Activated CD4-positive, alpha-beta memory T cell treated with anti-CD3 and anti-CD28 coated beads, Interleukin-2, amount 10 ng/mL, durations not matched to agents 7 days and 5 days (primary cell): ENCODE measurements at regions not wholly inside any gene's neighbourhood (a gene's known extent, or its start where the extent isn't known, plus 50 kb on each side); places are given as distances from the start of the nearest gene placed in this dataset.
"Not testable (repeated sequence)": the region's sequence is repeated elsewhere in the genome, so short reads cannot be mapped to it uniquely, and the experiment has no call there.

Experiments
- CTCF ChIA-PET: fragments of 350-600 bp; sonication (Branson Sonifier 250); formaldehyde crosslinking; loops from one replicate; lab custom pipeline; 2021; ENCODE audit warnings: antibody characterized with exemption, inconsistent platforms; lab: Charles Lee
- POLR2A ChIA-PET: fragments of 350-600 bp; sonication (Branson Sonifier 250); formaldehyde crosslinking; loops from one replicate; lab custom pipeline; 2021; ENCODE audit warnings: antibody characterized with exemption; lab: Charles Lee
- DNase-seq: peaks from one replicate; pipeline ENCODE4 v3.0.0-alpha.2; 2020
- H3K27ac Mint-ChIP-seq: one replicate; pipeline ENCODE4 v1.8.0; 2021; ENCODE audit warnings: mild to moderate bottlenecking, mixed read lengths
- H3K27me3 Mint-ChIP-seq: one replicate; pipeline ENCODE4 v1.8.0; 2021; ENCODE audit warnings: mixed read lengths
- H3K36me3 Mint-ChIP-seq: one replicate; pipeline ENCODE4 v1.8.0; 2021; ENCODE audit warnings: low read depth, mixed read lengths
- H3K4me1 Mint-ChIP-seq: one replicate; pipeline ENCODE4 v1.8.0; 2021; ENCODE audit warnings: mixed read lengths
- H3K4me3 Mint-ChIP-seq: one replicate; pipeline ENCODE4 v1.8.0; 2021; ENCODE audit warnings: mild to moderate bottlenecking, mixed read lengths
- H3K9me3 Mint-ChIP-seq: one replicate; pipeline ENCODE4 v1.8.0; 2021; ENCODE audit warnings: mixed read lengths

- ChIA-PET POLR2A (interaction anchor here (1.1 to 2.0 kb wide), 5 partner anchors 8 to 74 kb away, joined by 3 to 11 read pairs (median 4); partner anchors contain the start of gene ACSL4), CTCF (interaction anchor here (1.2 kb wide), 1 partner anchor 70 kb away, joined by 3 read pairs; no protein-coding TSS in a partner anchor)
- peak overlapping the region; percentile 56 for H3K4me3 Mint-ChIP-seq
- peak overlapping the region; percentile 84 for H3K27ac Mint-ChIP-seq
- no peaks in the 10 kb centered on the region for H3K27me3 Mint-ChIP-seq
- H3K36me3 Mint-ChIP-seq: no peaks in the 10 kb centered on the region
- H3K9me3 Mint-ChIP-seq: no peaks in the 10 kb centered on the region
- DNase-seq: no peak
- H3K4me1 Mint-ChIP-seq: peaks cover 13% of the 10 kb centered on the region
Measured at GRCh38 chrX:109782994-109783700, 50.1 kb upstream of the ACSL4 start.

GRCh38 chrX:109783701-109784079 lies 50.6 kb upstream of the ACSL4 start:
- no peak for DNase-seq
- peaks cover 13% of the 10 kb centered on the region for H3K4me1 Mint-ChIP-seq
- no peaks in the 10 kb centered on the region for H3K36me3 Mint-ChIP-seq
- no peaks in the 10 kb centered on the region for H3K27me3 Mint-ChIP-seq
- no peak overlapping the region for H3K4me3 Mint-ChIP-seq
- ChIA-PET CTCF (interaction anchor here (1.2 kb wide), 1 partner anchor 70 kb away, joined by 3 read pairs; no protein-coding TSS in a partner anchor), POLR2A (interaction anchor here (1.1 to 2.0 kb wide), 3 partner anchors 9 to 51 kb away, joined by 4 to 11 read pairs (median 5); partner anchors contain the start of gene ACSL4)
- no peak overlapping the region for H3K27ac Mint-ChIP-seq
- H3K9me3 Mint-ChIP-seq: no peaks in the 10 kb centered on the region

GRCh38 chrX:109785053-109785452 lies 52.0 kb upstream of the ACSL4 start:
- no peak for DNase-seq
- H3K9me3 Mint-ChIP-seq: no peaks in the 10 kb centered on the region
- H3K27me3 Mint-ChIP-seq: no peaks in the 10 kb centered on the region
- H3K4me3 Mint-ChIP-seq: no peak overlapping the region
- CTCF ChIA-PET: interaction anchor here (0.9 kb wide), 1 partner anchor 72 kb away, joined by 3 read pairs; no protein-coding TSS in a partner anchor
- H3K4me1 Mint-ChIP-seq: peaks cover 13% of the 10 kb centered on the region
- H3K36me3 Mint-ChIP-seq: no peaks in the 10 kb centered on the region
- POLR2A ChIA-PET: no interaction called here
- H3K27ac Mint-ChIP-seq: no peak overlapping the region

- POLR2A ChIA-PET: interaction anchor here (0.6 kb wide), 1 partner anchor 9 kb away, joined by 3 read pairs; no protein-coding TSS in a partner anchor
- DNase-seq, H3K4me1 Mint-ChIP-seq, H3K27me3 Mint-ChIP-seq, CTCF ChIA-PET, H3K9me3 Mint-ChIP-seq, H3K4me3 Mint-ChIP-seq, H3K36me3 Mint-ChIP-seq, H3K27ac Mint-ChIP-seq: not testable (repeated sequence)
Measured at GRCh38 chrX:109790511-109790910, 57.5 kb upstream of the ACSL4 start.

GRCh38 chrX:109793191-109793590 lies 60.1 kb upstream of the ACSL4 start:
- no peak overlapping the region for H3K27ac Mint-ChIP-seq
- H3K9me3 Mint-ChIP-seq: no peaks in the 10 kb centered on the region
- H3K36me3 Mint-ChIP-seq: no peaks in the 10 kb centered on the region
- peaks cover 4% of the 10 kb centered on the region for H3K4me1 Mint-ChIP-seq
- DNase-seq: no peak
- ChIA-PET POLR2A (no interaction called here), CTCF (no interaction called here)
- H3K27me3 Mint-ChIP-seq: peaks cover 4% of the 10 kb centered on the region
- no peak overlapping the region for H3K4me3 Mint-ChIP-seq

- Mint-ChIP-seq H3K4me1 (peaks cover 4% of the 10 kb centered on the region), H3K36me3 (no peaks in the 10 kb centered on the region), H3K27me3 (peaks cover 4% of the 10 kb centered on the region), H3K9me3 (no peaks in the 10 kb centered on the region), H3K27ac (no peak overlapping the region), H3K4me3 (no peak overlapping the region)
- DNase-seq: no peak
- ChIA-PET CTCF (no interaction called here), POLR2A (no interaction called here)
Measured at GRCh38 chrX:109795682-109796081, 62.6 kb upstream of the ACSL4 start.

GRCh38 chrX:109797311-109797975 lies 64.4 kb upstream of the ACSL4 start:
- H3K27me3 Mint-ChIP-seq: peaks cover 2% of the 10 kb centered on the region
- DNase-seq: no peak
- peaks cover 2% of the 10 kb centered on the region for H3K4me1 Mint-ChIP-seq
- no peak overlapping the region for H3K27ac Mint-ChIP-seq
- no peaks in the 10 kb centered on the region for H3K9me3 Mint-ChIP-seq
- H3K36me3 Mint-ChIP-seq: no peaks in the 10 kb centered on the region
- no peak overlapping the region for H3K4me3 Mint-ChIP-seq
- ChIA-PET CTCF (interaction anchor here (1.5 kb wide), 1 partner anchor 60 kb away, joined by 4 read pairs; no protein-coding TSS in a partner anchor), POLR2A (no interaction called here)

GRCh38 chrX:109812236-109812635 lies 79.2 kb upstream of the ACSL4 start:
- POLR2A ChIA-PET: no interaction called here
- H3K27ac Mint-ChIP-seq: no peak overlapping the region
- CTCF ChIA-PET: no interaction called here
- H3K4me1 Mint-ChIP-seq: no peaks in the 10 kb centered on the region
- H3K27me3 Mint-ChIP-seq: peaks cover 2% of the 10 kb centered on the region
- no peak for DNase-seq
- H3K4me3 Mint-ChIP-seq: no peak overlapping the region
- H3K9me3 Mint-ChIP-seq: no peaks in the 10 kb centered on the region
- H3K36me3 Mint-ChIP-seq: no peaks in the 10 kb centered on the region

- Mint-ChIP-seq H3K27ac (no peak overlapping the region), H3K4me1 (no peaks in the 10 kb centered on the region), H3K27me3 (peaks cover 4% of the 10 kb centered on the region), H3K4me3 (no peak overlapping the region), H3K36me3 (no peaks in the 10 kb centered on the region), H3K9me3 (no peaks in the 10 kb centered on the region)
- ChIA-PET POLR2A (no interaction called here), CTCF (no interaction called here)
- DNase-seq: no peak
Measured at GRCh38 chrX:109813236-109813635, 80.2 kb upstream of the ACSL4 start.

- POLR2A ChIA-PET: no interaction called here
- CTCF ChIA-PET: interaction anchor here (1.8 kb wide), 1 partner anchor 106 kb away, joined by 6 read pairs; no protein-coding TSS in a partner anchor
- H3K36me3 Mint-ChIP-seq: no peaks in the 10 kb centered on the region
- no peak for DNase-seq
- H3K4me3 Mint-ChIP-seq: no peak overlapping the region
- peaks cover 5% of the 10 kb centered on the region for H3K27me3 Mint-ChIP-seq
- no peaks in the 10 kb centered on the region for H3K9me3 Mint-ChIP-seq
- H3K27ac Mint-ChIP-seq: no peak overlapping the region
- no peaks in the 10 kb centered on the region for H3K4me1 Mint-ChIP-seq
Measured at GRCh38 chrX:109818976-109819375, 85.9 kb upstream of the ACSL4 start.

GRCh38 chrX:109822861-109823260 lies 89.8 kb upstream of the ACSL4 start:
- no peak for DNase-seq
- peaks cover 1% of the 10 kb centered on the region for H3K27me3 Mint-ChIP-seq
- H3K4me3 Mint-ChIP-seq: no peak overlapping the region
- no peaks in the 10 kb centered on the region for H3K4me1 Mint-ChIP-seq
- no peaks in the 10 kb centered on the region for H3K36me3 Mint-ChIP-seq
- H3K9me3 Mint-ChIP-seq: no peaks in the 10 kb centered on the region
- no peak overlapping the region for H3K27ac Mint-ChIP-seq
- ChIA-PET POLR2A (no interaction called here), CTCF (no interaction called here)

GRCh38 chrX:109826954-109827708 lies 94.1 kb upstream of the ACSL4 start:
- CTCF ChIA-PET: interaction anchor here (0.6 kb wide), 1 partner anchor 189 kb away, joined by 5 read pairs; no protein-coding TSS in a partner anchor

GRCh38 chrX:109827772-109828171 lies 94.7 kb upstream of the ACSL4 start:
- no peaks in the 10 kb centered on the region for H3K4me1 Mint-ChIP-seq
- no peaks in the 10 kb centered on the region for H3K9me3 Mint-ChIP-seq
- DNase-seq: no peak
- peaks cover under 1% of the 10 kb centered on the region for H3K27me3 Mint-ChIP-seq
- no peak overlapping the region for H3K4me3 Mint-ChIP-seq
- ChIA-PET CTCF (interaction anchor here (0.6 kb wide), 1 partner anchor 190 kb away, joined by 5 read pairs; no protein-coding TSS in a partner anchor), POLR2A (no interaction called here)
- H3K36me3 Mint-ChIP-seq: no peaks in the 10 kb centered on the region
- H3K27ac Mint-ChIP-seq: no peak overlapping the region

More at GRCh38 chrX:109826954-109827708, 94.1 kb upstream of the ACSL4 start:
- Mint-ChIP-seq H3K36me3 (no peaks in the 10 kb centered on the region), H3K27me3 (no peaks in the 10 kb centered on the region), H3K4me1 (no peaks in the 10 kb centered on the region), H3K4me3 (no peak overlapping the region), H3K27ac (no peak overlapping the region), H3K9me3 (no peaks in the 10 kb centered on the region)
- DNase-seq: no peak
- POLR2A ChIA-PET: no interaction called here
